Dendritic cell treated with granulocyte-macrophage colony-stimulating factor and Interleukin-4, amounts not matched to agents 40 ng/mL and 50 ng/mL, for 4 days (primary cell): ENCODE measurements at regions not wholly inside any gene's neighbourhood (a gene's known extent, or its start where the extent isn't known, plus 50 kb on each side); places are given as distances from the start of the nearest gene placed in this dataset.
"Not testable (repeated sequence)": the region's sequence is repeated elsewhere in the genome, so short reads cannot be mapped to it uniquely, and the experiment has no call there.

Source experiments
- H3K27ac Mint-ChIP-seq: one replicate; pipeline ENCODE4 v1.8.0; 2022; ENCODE audit warnings: mild to moderate bottlenecking, mixed read lengths
- H3K27me3 Mint-ChIP-seq: one replicate; pipeline ENCODE4 v1.8.0; 2022; ENCODE audit warnings: mild to moderate bottlenecking, mixed read lengths
- H3K36me3 Mint-ChIP-seq: one replicate; pipeline ENCODE4 v1.8.0; 2022; ENCODE audit warnings: low read depth, mixed read lengths
- H3K4me1 Mint-ChIP-seq: one replicate; pipeline ENCODE4 v1.8.0; 2022; ENCODE audit warnings: low read depth, mixed read lengths
- H3K4me3 Mint-ChIP-seq: one replicate; pipeline ENCODE4 v1.8.0; 2022; ENCODE audit warnings: mild to moderate bottlenecking, moderate library complexity, mixed read lengths
- H3K9me3 Mint-ChIP-seq: one replicate; pipeline ENCODE4 v1.8.0; 2022; ENCODE audit warnings: mixed read lengths
- intact Hi-C: fragments of 100-400 bp; cut with micrococcal nuclease; formaldehyde crosslinking; loops from one replicate; pipeline ENCODE4 v1.15.0; 2022

DNA sequence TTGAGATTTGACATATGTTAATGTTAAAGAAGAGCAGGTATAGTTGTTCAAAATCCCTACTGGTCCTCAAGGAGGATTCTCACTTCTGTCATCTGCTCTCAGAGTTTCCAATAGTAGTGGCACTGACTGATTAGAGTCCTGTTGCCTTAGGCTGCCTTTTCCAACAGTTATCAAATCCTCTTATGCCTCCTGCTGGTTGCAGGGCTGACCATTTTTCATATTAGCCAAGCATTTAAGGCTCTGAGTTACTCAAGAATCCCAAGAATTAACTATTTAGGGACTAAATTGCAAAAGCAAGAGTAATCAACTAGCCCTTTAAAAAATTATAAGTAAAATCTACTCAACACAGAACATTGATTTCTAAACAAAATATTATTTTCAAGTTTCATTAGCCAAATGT lies 212.0 kb upstream of the CHORDC1 start:
- no peaks in the 10 kb centered on the region for H3K27me3 Mint-ChIP-seq
- H3K9me3 Mint-ChIP-seq = no peaks in the 10 kb centered on the region
- H3K4me3 Mint-ChIP-seq = no peak overlapping the region
- intact Hi-C loops = loop anchor here (1.0 kb wide), 1 partner anchor 147 kb away; no protein-coding TSS in a partner anchor
- no peak overlapping the region for H3K27ac Mint-ChIP-seq
- no peaks in the 10 kb centered on the region for H3K36me3 Mint-ChIP-seq
- H3K4me1 Mint-ChIP-seq = no peaks in the 10 kb centered on the region

DNA sequence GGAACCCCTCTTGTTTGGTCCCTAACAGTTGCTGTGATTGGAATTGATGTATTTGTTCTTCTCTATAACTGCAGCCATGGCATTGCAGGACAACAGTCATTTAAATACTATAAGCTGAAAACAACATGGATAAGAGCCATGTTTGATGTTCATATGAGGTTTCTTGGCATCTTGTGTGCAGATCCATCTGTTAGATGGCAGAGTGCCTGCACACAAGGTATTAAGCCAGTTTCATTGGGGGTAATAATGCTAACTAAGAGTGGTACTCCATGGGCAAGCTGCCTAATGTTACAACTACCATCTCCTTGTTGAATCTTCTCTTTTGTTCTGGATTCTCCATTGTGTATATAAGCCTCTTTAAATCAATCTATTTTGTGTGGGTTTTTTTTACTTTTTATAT lies 206.0 kb upstream of the CHORDC1 start:
- H3K4me1 Mint-ChIP-seq = no peaks in the 10 kb centered on the region
- H3K27me3 Mint-ChIP-seq = no peaks in the 10 kb centered on the region
- no peaks in the 10 kb centered on the region for H3K36me3 Mint-ChIP-seq
- H3K9me3 Mint-ChIP-seq = no peaks in the 10 kb centered on the region
- intact Hi-C loops = no loop called here
- no peak overlapping the region for H3K27ac Mint-ChIP-seq
- H3K4me3 Mint-ChIP-seq = no peak overlapping the region

DNA sequence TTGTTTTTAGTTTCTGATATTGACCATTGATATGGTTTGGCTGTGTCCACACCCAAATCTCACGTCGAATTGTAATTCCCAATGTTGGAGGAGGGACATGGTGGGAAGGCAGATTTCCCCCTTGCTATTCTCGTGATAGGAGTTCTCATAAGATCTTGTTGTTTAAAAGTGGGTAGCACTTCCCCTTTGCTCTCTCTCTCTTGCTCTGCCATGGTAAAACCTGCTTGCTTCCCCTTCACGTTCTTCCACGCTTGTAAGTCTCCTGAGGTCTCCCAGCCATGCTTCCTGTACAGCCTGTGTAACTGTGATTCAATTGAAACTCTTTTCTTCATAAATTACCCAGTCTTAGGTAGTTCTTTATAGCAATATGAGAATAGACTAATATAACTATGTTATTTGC lies 203.6 kb upstream of the CHORDC1 start:
- H3K27ac Mint-ChIP-seq = no peak overlapping the region
- intact Hi-C loops = no loop called here
- H3K4me1 Mint-ChIP-seq = peaks cover 5% of the 10 kb centered on the region
- no peaks in the 10 kb centered on the region for H3K36me3 Mint-ChIP-seq
- H3K9me3 Mint-ChIP-seq = no peaks in the 10 kb centered on the region
- no peak overlapping the region for H3K4me3 Mint-ChIP-seq
- H3K27me3 Mint-ChIP-seq = no peaks in the 10 kb centered on the region

DNA sequence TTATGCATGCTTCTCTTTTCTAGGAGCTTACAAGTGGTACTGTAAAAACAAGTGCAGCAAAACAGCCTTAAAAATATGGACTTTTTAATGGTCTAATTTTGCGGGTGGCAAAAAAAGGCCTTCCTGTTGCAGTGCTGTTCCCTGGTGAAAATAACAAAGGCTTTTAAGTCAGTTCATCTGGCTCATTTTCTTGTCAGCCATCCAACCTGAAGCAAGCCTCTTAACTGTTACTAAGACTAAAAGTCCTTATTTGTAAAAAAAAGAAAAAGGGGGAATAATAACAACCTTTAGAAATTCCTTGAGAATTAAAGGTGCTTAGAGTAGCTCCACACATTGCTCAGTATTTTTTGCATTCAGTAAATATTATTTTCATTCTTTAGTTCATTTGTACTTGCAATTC lies 200.5 kb upstream of the CHORDC1 start:
- peaks cover 5% of the 10 kb centered on the region for H3K4me1 Mint-ChIP-seq
- no peak overlapping the region for H3K27ac Mint-ChIP-seq
- intact Hi-C loops = no loop called here

DNA sequence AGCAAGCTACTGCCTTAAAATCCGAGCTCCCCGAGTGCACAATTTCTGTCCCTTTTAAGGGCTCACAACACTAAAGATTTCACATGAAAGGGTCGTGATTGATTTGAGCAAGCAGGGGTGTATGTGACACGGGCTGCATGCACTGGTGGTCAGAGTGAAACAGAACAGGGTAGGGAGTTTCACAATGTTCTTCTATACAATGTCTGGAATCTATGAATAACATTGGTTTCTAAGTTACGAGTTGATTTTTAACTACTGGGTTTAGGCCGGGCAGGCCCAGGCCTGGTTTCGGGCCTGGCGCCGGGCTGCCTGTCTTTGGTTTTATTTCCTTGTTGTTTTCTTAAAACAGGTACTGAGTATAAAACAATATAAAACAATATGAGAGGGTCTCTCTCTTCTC lies 199.9 kb upstream of the CHORDC1 start:
- H3K9me3 Mint-ChIP-seq, H3K36me3 Mint-ChIP-seq, H3K27me3 Mint-ChIP-seq, intact Hi-C loops, H3K27ac Mint-ChIP-seq, H3K4me3 Mint-ChIP-seq, H3K4me1 Mint-ChIP-seq: not testable (repeated sequence)

More for the DNA sequence above, 200.5 kb upstream of the CHORDC1 start:
- H3K9me3 Mint-ChIP-seq = no peaks in the 10 kb centered on the region
- no peaks in the 10 kb centered on the region for H3K36me3 Mint-ChIP-seq
- H3K27me3 Mint-ChIP-seq = no peaks in the 10 kb centered on the region
- H3K4me3 Mint-ChIP-seq = no peak overlapping the region

DNA sequence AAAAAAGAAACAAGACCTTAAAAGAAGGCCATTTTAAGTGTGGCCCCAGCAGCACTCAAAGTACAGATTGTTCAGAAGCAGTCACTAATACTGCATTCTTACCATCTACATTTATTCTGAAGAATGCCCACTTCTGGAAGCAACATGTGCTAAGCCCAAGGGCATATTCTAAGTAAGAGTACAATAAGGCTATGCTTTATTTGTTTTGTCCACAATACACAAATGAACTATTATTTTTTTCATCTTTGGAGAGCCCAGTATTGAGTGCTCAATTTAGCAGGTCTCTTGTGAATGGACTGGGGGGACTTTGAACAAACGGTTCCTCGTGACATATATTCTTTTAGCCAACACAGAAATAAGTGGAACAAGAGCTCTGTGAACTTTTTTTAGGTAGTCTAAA lies 191.4 kb upstream of the CHORDC1 start:
- no peaks in the 10 kb centered on the region for H3K9me3 Mint-ChIP-seq
- no peak overlapping the region for H3K27ac Mint-ChIP-seq
- no peaks in the 10 kb centered on the region for H3K27me3 Mint-ChIP-seq

DNA sequence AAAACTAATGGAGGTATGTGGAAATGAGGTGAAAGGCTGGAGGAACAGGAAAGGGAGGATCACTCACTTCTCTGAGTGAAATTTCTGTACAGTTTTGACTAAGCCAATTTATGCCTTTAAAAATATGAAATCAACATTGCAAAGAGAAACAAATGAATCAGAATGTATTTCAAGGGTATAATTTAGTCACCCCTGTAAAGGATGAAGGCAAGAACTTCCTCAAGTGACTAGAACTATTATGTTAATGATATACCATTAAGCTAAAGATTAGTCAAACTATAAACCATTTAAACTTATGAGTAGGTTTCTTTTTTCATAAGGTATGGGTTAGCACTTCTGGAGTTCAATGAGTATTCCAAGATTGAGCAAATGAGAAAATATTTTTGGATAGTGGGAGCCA lies 184.5 kb upstream of the CHORDC1 start:
- Mint-ChIP-seq H3K36me3 (no peaks in the 10 kb centered on the region), H3K4me1 (no peaks in the 10 kb centered on the region), H3K9me3 (no peaks in the 10 kb centered on the region), H3K27me3 (no peaks in the 10 kb centered on the region), H3K27ac (no peak overlapping the region), H3K4me3 (no peak overlapping the region)
- intact Hi-C loops = no loop called here

More for the DNA sequence above, 191.4 kb upstream of the CHORDC1 start:
- no peak overlapping the region for H3K4me3 Mint-ChIP-seq
- intact Hi-C loops = loop anchor here (2.0 kb wide), 1 partner anchor 25 kb away; no protein-coding TSS in a partner anchor
- H3K36me3 Mint-ChIP-seq = no peaks in the 10 kb centered on the region
- H3K4me1 Mint-ChIP-seq = no peaks in the 10 kb centered on the region

DNA sequence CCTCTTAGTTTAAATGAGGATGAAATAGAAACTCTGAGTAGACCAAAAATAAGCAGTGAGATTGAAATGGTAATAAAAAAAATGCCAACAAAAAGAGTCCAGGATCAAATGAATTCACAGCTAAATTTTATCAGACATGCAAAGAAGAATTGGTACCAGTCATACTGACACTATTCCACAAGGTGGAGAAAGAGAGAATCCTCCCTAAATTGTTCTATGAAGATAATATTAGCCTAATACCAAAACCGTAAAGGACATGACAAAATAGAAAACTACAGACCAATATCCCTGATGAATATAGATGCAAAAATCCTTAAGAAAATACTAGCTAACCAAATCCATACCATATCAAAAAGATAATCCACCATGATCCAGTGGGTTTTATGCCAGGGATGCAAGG lies 169.8 kb upstream of the CHORDC1 start:
- H3K9me3 Mint-ChIP-seq = peaks cover 5% of the 10 kb centered on the region
- no peaks in the 10 kb centered on the region for H3K36me3 Mint-ChIP-seq
- H3K4me1 Mint-ChIP-seq = no peaks in the 10 kb centered on the region
- no peak overlapping the region for H3K27ac Mint-ChIP-seq
- no peaks in the 10 kb centered on the region for H3K27me3 Mint-ChIP-seq
- no peak overlapping the region for H3K4me3 Mint-ChIP-seq
- intact Hi-C loops = no loop called here

DNA sequence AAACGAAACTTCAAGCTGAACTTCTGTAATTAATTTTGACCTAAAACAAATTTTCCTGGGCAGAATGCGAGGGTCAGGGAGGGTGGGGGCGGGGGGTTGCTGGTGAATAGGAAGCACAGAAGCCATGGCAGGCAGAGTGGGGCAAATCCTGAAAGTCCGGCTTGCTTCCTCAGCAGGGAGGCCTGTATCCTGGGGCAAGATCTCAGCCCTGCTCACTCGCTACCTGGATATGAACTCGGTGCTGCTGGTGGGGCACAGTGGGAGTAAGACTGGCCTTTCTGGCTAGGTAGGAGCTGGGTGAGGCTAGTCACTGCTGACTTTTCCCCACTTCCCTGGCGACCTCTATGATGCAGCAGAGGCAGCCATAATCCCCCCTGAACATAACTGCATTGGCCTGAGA lies 168.9 kb upstream of the CHORDC1 start:
- no peaks in the 10 kb centered on the region for H3K36me3 Mint-ChIP-seq
- intact Hi-C loops = no loop called here
- H3K4me1 Mint-ChIP-seq = no peaks in the 10 kb centered on the region
- H3K27ac Mint-ChIP-seq = no peak overlapping the region
- no peak overlapping the region for H3K4me3 Mint-ChIP-seq
- no peaks in the 10 kb centered on the region for H3K27me3 Mint-ChIP-seq
- H3K9me3 Mint-ChIP-seq = peaks cover 5% of the 10 kb centered on the region

DNA sequence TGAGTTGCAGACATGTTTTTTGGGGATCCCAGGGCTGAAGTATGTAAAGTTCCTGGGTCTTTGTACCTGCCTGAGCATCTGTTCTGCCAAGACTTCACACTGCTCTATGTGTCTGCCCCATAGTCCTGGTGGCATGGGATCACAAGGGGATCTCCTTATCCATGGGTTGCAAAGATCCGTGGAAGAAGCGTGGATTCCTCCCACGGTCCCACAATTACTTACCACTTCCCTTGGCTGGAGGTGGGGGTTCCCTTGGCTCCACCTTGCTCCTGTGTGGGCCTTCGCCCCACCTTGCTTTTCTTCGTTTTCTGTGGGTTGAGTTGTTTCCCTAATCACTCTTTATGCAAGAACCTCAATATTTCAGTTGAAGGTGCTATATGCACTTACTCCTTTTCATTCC lies 157.4 kb upstream of the CHORDC1 start:
- H3K36me3 Mint-ChIP-seq = no peaks in the 10 kb centered on the region
- no peaks in the 10 kb centered on the region for H3K27me3 Mint-ChIP-seq
- no peaks in the 10 kb centered on the region for H3K9me3 Mint-ChIP-seq
- H3K4me1 Mint-ChIP-seq = no peaks in the 10 kb centered on the region
- intact Hi-C loops = no loop called here
- no peak overlapping the region for H3K27ac Mint-ChIP-seq
- H3K4me3 Mint-ChIP-seq = no peak overlapping the region

DNA sequence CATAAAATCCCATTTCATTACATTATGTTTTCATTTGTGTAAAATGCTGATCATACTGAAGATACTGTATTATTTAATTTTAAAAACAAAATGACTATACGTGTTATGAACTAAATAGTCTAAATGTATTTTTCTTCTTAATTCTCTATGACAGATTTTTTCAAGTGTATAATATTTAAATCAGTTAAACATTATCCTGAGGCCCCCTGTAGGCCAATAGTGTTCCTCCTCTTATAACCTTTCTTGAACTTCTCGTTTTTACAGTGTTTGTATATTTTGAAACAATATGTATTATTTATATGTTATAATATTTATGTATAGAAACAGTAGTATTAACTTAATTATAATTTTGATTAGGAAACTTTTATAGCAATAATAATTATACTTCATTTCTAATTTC lies 151.1 kb upstream of the CHORDC1 start:
- Mint-ChIP-seq H3K4me1 (no peaks in the 10 kb centered on the region), H3K27ac (no peak overlapping the region), H3K9me3 (no peaks in the 10 kb centered on the region), H3K27me3 (no peaks in the 10 kb centered on the region), H3K4me3 (no peak overlapping the region), H3K36me3 (no peaks in the 10 kb centered on the region)
- intact Hi-C loops = loop anchor here (10.0 kb wide), 1 partner anchor 59 kb away; no protein-coding TSS in a partner anchor

DNA sequence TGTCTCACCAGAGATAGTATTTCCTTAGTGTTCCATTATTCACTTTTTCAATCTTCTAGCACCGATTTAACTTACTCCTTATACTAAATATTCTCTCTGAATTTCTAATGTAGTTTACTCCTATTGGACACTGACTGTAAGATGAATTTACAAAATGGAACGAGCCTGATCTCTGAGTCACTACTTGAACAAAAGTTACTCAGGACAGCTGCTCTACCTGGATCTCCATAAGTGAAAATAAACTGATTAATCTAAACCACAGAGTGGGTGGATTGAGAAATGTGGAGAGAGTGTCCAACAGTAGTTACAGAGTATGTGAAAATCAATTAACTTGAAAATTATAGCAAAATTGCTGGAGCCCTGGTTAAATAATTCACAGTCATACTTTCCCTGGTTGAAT lies 141.7 kb upstream of the CHORDC1 start:
- Mint-ChIP-seq H3K27ac (no peak overlapping the region), H3K9me3 (peaks cover 8% of the 10 kb centered on the region), H3K36me3 (no peaks in the 10 kb centered on the region), H3K4me3 (no peak overlapping the region), H3K27me3 (no peaks in the 10 kb centered on the region), H3K4me1 (no peaks in the 10 kb centered on the region)
- intact Hi-C loops = no loop called here

DNA sequence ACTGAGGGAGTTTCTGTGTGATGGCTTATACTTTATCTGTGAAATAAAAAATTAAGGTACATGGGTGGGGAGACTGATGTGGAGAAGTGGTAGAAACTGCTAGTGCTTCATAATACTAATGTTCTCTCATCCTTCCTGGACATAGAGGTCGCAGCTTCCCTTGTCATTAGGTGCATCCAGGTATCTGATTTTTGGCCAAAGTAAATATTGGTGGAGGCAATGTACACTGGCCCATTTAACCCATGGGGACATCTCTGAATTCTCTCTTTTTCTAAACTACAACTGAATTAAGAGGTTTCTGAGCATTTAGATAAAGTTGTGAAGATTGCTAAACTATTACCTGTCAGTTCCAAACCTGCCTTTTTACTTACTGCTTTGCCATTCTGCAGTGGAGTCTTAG lies 140.9 kb upstream of the CHORDC1 start:
- intact Hi-C loops = no loop called here
- H3K4me1 Mint-ChIP-seq = no peaks in the 10 kb centered on the region
- no peak overlapping the region for H3K4me3 Mint-ChIP-seq
- H3K27me3 Mint-ChIP-seq = no peaks in the 10 kb centered on the region
- H3K27ac Mint-ChIP-seq = no peak overlapping the region
- H3K9me3 Mint-ChIP-seq = peaks cover 8% of the 10 kb centered on the region
- H3K36me3 Mint-ChIP-seq = no peaks in the 10 kb centered on the region

DNA sequence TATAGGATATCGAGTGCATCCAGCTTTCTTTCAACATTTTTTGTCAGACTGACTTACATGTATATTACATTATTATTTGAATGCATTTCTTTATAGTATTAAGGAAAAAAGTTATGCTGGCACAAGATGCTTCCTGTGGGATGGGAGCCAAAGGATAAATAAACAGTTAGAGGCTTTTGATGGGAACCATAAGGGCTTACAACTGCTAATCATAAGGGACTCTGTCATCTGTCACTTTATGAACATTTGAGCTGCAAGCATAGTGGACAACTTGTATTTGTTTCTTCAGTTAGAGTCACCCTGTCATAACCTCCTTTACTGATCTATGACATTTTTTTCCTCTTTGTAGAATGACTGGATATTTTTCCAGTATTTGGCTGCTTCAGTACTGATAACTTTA lies 132.4 kb upstream of the CHORDC1 start:
- H3K4me1 Mint-ChIP-seq = no peaks in the 10 kb centered on the region
- H3K27me3 Mint-ChIP-seq = no peaks in the 10 kb centered on the region
- intact Hi-C loops = no loop called here
- H3K36me3 Mint-ChIP-seq = no peaks in the 10 kb centered on the region
- H3K27ac Mint-ChIP-seq = no peak overlapping the region
- no peak overlapping the region for H3K4me3 Mint-ChIP-seq
- H3K9me3 Mint-ChIP-seq = peaks cover 6% of the 10 kb centered on the region

DNA sequence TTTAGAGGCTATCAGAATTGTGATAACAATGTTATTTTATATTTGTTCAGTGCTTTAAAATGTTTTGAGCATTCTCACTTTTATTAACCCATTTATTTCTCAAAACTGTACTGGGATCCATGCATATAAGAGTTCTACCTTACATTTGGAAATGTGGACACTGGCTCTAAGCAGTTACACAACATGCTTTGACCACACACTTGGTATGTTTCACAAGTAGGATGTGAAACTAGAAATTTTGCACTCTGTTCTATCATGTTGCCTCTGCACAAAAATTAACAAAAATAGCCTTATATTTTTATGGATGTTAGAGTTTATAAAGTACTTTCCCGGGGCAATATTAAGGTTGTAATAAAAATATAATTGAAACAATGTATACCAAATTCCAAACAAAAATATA lies 126.9 kb upstream of the CHORDC1 start:
- no peak overlapping the region for H3K4me3 Mint-ChIP-seq
- H3K4me1 Mint-ChIP-seq = peaks cover 7% of the 10 kb centered on the region
- no peaks in the 10 kb centered on the region for H3K27me3 Mint-ChIP-seq
- H3K36me3 Mint-ChIP-seq = no peaks in the 10 kb centered on the region
- no peak overlapping the region for H3K27ac Mint-ChIP-seq
- intact Hi-C loops = no loop called here
- H3K9me3 Mint-ChIP-seq = no peaks in the 10 kb centered on the region
